HepG2 (cell line): ENCODE measurements at regions not wholly inside any gene's neighbourhood (a gene's known extent, or its start where the extent isn't known, plus 50 kb on each side); places are given as distances from the start of the nearest gene placed in this dataset.

Experiments
- BHLHE40 ChIP-seq: IDR thresholded peaks from 2 replicates; pipeline ENCODE4 v1.6.1; 2011; ENCODE audit warnings: low read length, improper control_type of control experiment
- MAFG ChIP-seq: sonication (generic); formaldehyde crosslinking; IDR thresholded peaks from 2 replicates; pipeline ENCODE4 v1.5.1; 2020; ENCODE audit warnings: mild to moderate bottlenecking, missing genetic modification reagents
- MTF1 ChIP-seq: sonication (generic); formaldehyde crosslinking; IDR thresholded peaks from 2 replicates; pipeline ENCODE4 v1.5.0; 2020; ENCODE audit warnings: missing genetic modification reagents
- POLR2G ChIP-seq: fragments of 200-400 bp; formaldehyde crosslinking; IDR thresholded peaks from 2 replicates; pipeline ENCODE4 v1.6.1; 2018; ENCODE audit warnings: mild to moderate bottlenecking, low read depth, low read length, moderate library complexity
- RELA ChIP-seq: sonication (generic); formaldehyde crosslinking; IDR thresholded peaks from 2 replicates; pipeline ENCODE4 v1.4.0; 2020; ENCODE audit warnings: missing genetic modification reagents
- SP1 ChIP-seq, 2 experiments: fragments of 450-650 bp in 1 of 2; sonication (generic) in 1 of 2; formaldehyde crosslinking in 1 of 2; IDR thresholded peaks; 2 replicates each; pipeline versions ENCODE4 v1.4.0 to v1.6.1; 2016 to 2020; ENCODE audit warnings: missing genetic modification reagents in 1 of 2
- STAG1 ChIP-seq: sonication (generic); formaldehyde crosslinking; IDR thresholded peaks from 2 replicates; pipeline ENCODE4 v1.4.0; 2020; ENCODE audit warnings: missing genetic modification reagents
- ZNF143 ChIP-seq: sonication (generic); formaldehyde crosslinking; IDR thresholded peaks from 2 replicates; pipeline ENCODE4 v1.4.0; 2020; ENCODE audit warnings: missing genetic modification reagents
- ZNF331 ChIP-seq: sonication (generic); formaldehyde crosslinking; IDR thresholded peaks from 2 replicates; pipeline ENCODE4 v1.4.0; 2020; ENCODE audit warnings: missing genetic modification reagents
- TF ChIP-seq, protein P1 (sequence below): sonication (generic); formaldehyde crosslinking; IDR thresholded peaks from 2 replicates; pipeline ENCODE4 v1.8.1; 2023; ENCODE audit warnings: mild to moderate bottlenecking, missing genetic modification reagents, borderline replicate concordance
- TF ChIP-seq, protein P2 (sequence below): fragments of 450-650 bp; IDR thresholded peaks from 2 replicates; pipeline ENCODE4 v1.6.1; 2016

GRCh38 chr12:111175396-111176094, 193.3 kb downstream of the PHETA1 start:
- TF ChIP-seq STAG1 (CRISPR knock-in tag) (no peak), MAFG (CRISPR knock-in tag) (no peak), RELA (CRISPR knock-in tag) (no peak), BHLHE40 (no peak), SP1 (IDR thresholded peaks at IDR 0.05) (no peak), SP1 (CRISPR knock-in tag; IDR thresholded peaks at IDR 0.05) (no peak), ZNF331 (no peak), ZNF143 (no peak), POLR2G (no peak), MTF1 (CRISPR knock-in tag) (no peak)
- TF ChIP-seq, protein P1, sequence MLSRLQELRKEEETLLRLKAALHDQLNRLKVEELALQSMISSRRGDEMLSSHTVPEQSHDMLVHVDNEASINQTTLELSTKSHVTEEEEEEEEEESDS (CRISPR knock-in tag) = no peak
- TF ChIP-seq, protein P2, sequence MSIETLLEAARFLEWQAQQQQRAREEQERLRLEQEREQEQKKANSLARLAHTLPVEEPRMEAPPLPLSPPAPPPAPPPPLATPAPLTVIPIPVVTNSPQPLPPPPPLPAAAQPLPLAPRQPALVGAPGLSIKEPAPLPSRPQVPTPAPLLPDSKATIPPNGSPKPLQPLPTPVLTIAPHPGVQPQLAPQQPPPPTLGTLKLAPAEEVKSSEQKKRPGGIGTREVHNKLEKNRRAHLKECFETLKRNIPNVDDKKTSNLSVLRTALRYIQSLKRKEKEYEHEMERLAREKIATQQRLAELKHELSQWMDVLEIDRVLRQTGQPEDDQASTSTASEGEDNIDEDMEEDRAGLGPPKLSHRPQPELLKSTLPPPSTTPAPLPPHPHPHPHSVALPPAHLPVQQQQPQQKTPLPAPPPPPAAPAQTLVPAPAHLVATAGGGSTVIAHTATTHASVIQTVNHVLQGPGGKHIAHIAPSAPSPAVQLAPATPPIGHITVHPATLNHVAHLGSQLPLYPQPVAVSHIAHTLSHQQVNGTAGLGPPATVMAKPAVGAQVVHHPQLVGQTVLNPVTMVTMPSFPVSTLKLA = no peak
